ENCODE measurements at regions not wholly inside any gene's neighbourhood (a gene's known extent, or its start where the extent isn't known, plus 50 kb on each side); places are given as distances from the start of the nearest gene placed in this dataset.
A peak's percentile ranks its signal among the peaks of the same experiment; 100 is the strongest.

- Histone ChIP-seq H3K27me3 (ENCODE audit: insufficient read depth) (no peaks in the 10 kb centered on the region), H4K20me1 (replicated peaks; ENCODE audit: insufficient read depth) (no peaks in the 10 kb centered on the region), H3K4me3 (no peak overlapping the region), H3F3A (replicated peaks; ENCODE audit: low read depth) (no peaks in the 10 kb centered on the region), H3K36me3 (ENCODE audit: insufficient read depth) (no peaks in the 10 kb centered on the region), H3K4me2 (no peak overlapping the region), H2AFZ (no peak overlapping the region), H3K79me2 (replicated peaks; ENCODE audit: insufficient read depth) (no peaks in the 10 kb centered on the region), H3K4me1 (ENCODE audit: insufficient read depth) (no peaks in the 10 kb centered on the region), H3K9me2 (ENCODE audit: insufficient read depth) (no peaks in the 10 kb centered on the region), H3K27ac (ENCODE audit: low read depth) (no peak overlapping the region)
- Mint-ChIP-seq H3K27ac (no peak overlapping the region), H3K4me3 (no peak overlapping the region), H3K4me1 (peaks cover 6% of the 10 kb centered on the region; the same call in 2 of the 3 replicates), H3K9me3 (no peaks in the 10 kb centered on the region), H3K27me3 (ENCODE audit: insufficient read depth, low read depth, poor library complexity) (peaks cover 3% of the 10 kb centered on the region), H3K36me3 (ENCODE audit: low read depth) (no peaks in the 10 kb centered on the region)
- TF ChIP-seq REST (IDR thresholded peaks at IDR 0.05; ENCODE audit: unreplicated experiment) (no peak), CTCF (conservative IDR thresholded peaks at IDR 0.05; ENCODE audit: low read depth in 2 of 2) (peak; percentile 42 to 56)
- DNase-seq (ENCODE audit: low spot score) (peak; percentile 28), ATAC-seq (no peak)
Measured at GRCh38 chr5:86971034-86971571, 296.6 kb upstream of the RASA1 start.

- no peak for DNase-seq (ENCODE audit: low spot score)
- H3K36me3 ChIP-seq (ENCODE audit: insufficient read depth) = no peaks in the 10 kb centered on the region
- no peak for ATAC-seq
- no peaks in the 10 kb centered on the region for H3K27me3 ChIP-seq (ENCODE audit: insufficient read depth)
- no peaks in the 10 kb centered on the region for H3K9me2 ChIP-seq (ENCODE audit: insufficient read depth)
- H4K20me1 ChIP-seq (replicated peaks; ENCODE audit: insufficient read depth) = no peaks in the 10 kb centered on the region
- TF ChIP-seq EZH2 (IDR thresholded peaks at IDR 0.05; ENCODE audit: low read depth, unreplicated experiment) = no peak
- no peak for TF ChIP-seq ZNF114 (CRISPR knock-in tag; IDR thresholded peaks at IDR 0.05)
- TF ChIP-seq CREB1 (CRISPR knock-in tag; IDR thresholded peaks at IDR 0.05; ENCODE audit: low read depth) = no peak
- H3K4me3 Mint-ChIP-seq = no peak overlapping the region
- no peak overlapping the region for H2AFZ ChIP-seq
- H3K4me1 Mint-ChIP-seq = no peaks in the 10 kb centered on the region
- no peak overlapping the region for H3K27ac Mint-ChIP-seq
- no peak overlapping the region for H3K27ac ChIP-seq (ENCODE audit: low read depth)
- H3K27me3 Mint-ChIP-seq (ENCODE audit: insufficient read depth, low read depth, poor library complexity) = peaks cover 3% of the 10 kb centered on the region
- no peaks in the 10 kb centered on the region for H3K36me3 Mint-ChIP-seq (ENCODE audit: low read depth)
- no peak overlapping the region for H3K4me3 ChIP-seq
- no peaks in the 10 kb centered on the region for H3F3A ChIP-seq (replicated peaks; ENCODE audit: low read depth)
- H3K79me2 ChIP-seq (replicated peaks; ENCODE audit: insufficient read depth) = no peaks in the 10 kb centered on the region
- H3K9me3 Mint-ChIP-seq = no peaks in the 10 kb centered on the region
- no peaks in the 10 kb centered on the region for H3K4me1 ChIP-seq (ENCODE audit: insufficient read depth)
- no peak overlapping the region for H3K4me2 ChIP-seq
Measured at GRCh38 chr5:86974955-86975354, 292.7 kb upstream of the RASA1 start.

Measured in GM23338 (cell line).